H7 (cell line): ENCODE measurements at regions not wholly inside any gene's neighbourhood (a gene's known extent, or its start where the extent isn't known, plus 50 kb on each side); places are given as distances from the start of the nearest gene placed in this dataset.

Experiments used
- DNase-seq: peaks from one replicate; pipeline ENCODE4 v3.0.0; 2012
- H3K27me3 ChIP-seq: 2 replicates; pipeline ENCODE4 v1.6.0; 2011; ENCODE audit warnings: mild to moderate bottlenecking, low read length; ENCODE audit not compliant: control insufficient read depth, insufficient read depth
- H3K36me3 ChIP-seq: replicated peaks from 2 replicates; pipeline ENCODE4 v1.5.1; 2011; ENCODE audit warnings: low read length; ENCODE audit not compliant: control insufficient read depth, insufficient read depth
- H3K4me3 ChIP-seq: 2 replicates; pipeline ENCODE4 v1.5.1; 2011; ENCODE audit warnings: low read depth, mild to moderate bottlenecking, control low read depth, low read length, moderate library complexity; ENCODE audit not compliant: insufficient read depth

- Histone ChIP-seq H3K36me3 (no peaks in the 10 kb centered on the region), H3K4me3 (no peak overlapping the region), H3K27me3 (peaks cover 2% of the 10 kb centered on the region)
- no peak for DNase-seq
Observed at GRCh38 chr2:15804246-15804619, 136.1 kb upstream of the MYCN start.

- Histone ChIP-seq H3K36me3 (no peaks in the 10 kb centered on the region), H3K4me3 (no peak overlapping the region), H3K27me3 (peaks cover 3% of the 10 kb centered on the region)
- DNase-seq, result no peak
Observed at GRCh38 chr2:15804691-15805090, 135.7 kb upstream of the MYCN start.

GRCh38 chr2:15805206-15805605 lies 135.1 kb upstream of the MYCN start:
- H3K36me3 ChIP-seq, result no peaks in the 10 kb centered on the region
- no peak for DNase-seq
- peaks cover 4% of the 10 kb centered on the region for H3K27me3 ChIP-seq
- no peak overlapping the region for H3K4me3 ChIP-seq

- DNase-seq, result no peak
- Histone ChIP-seq H3K36me3 (no peaks in the 10 kb centered on the region), H3K4me3 (no peak overlapping the region), H3K27me3 (peaks cover 4% of the 10 kb centered on the region)
Observed at GRCh38 chr2:15805772-15806171, 134.6 kb upstream of the MYCN start.

DNA sequence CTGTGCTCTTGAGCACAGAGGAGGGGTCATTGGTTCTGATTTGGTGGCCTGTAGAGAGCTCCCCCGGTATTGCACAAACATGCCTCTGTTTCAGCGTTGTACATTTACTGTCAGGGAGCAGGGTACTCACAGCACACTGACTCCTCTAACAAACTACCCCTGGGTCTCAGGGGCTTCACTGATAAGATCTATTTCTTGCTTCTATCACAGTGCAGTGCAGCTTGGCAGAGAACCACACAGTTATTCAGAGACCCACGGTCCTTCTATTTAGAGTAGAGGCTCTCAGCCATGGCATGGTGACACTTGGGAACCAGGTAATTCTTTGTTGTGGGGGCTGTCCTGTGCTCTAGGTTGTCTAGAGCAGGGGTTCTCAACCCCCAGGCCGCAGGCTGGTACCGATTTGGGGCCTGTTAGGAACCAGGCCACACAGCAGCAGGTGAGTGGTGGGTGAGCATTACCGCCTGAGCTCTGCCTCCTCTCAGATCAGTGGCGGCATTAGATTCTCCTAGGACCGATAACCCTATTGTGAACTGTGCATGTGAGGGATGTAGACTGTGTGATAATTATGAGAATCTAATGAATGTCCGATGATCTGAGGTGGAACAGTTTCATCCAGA lies 133.4 kb upstream of the MYCN start:
- H3K27me3 ChIP-seq, result peaks cover 4% of the 10 kb centered on the region

DNA sequence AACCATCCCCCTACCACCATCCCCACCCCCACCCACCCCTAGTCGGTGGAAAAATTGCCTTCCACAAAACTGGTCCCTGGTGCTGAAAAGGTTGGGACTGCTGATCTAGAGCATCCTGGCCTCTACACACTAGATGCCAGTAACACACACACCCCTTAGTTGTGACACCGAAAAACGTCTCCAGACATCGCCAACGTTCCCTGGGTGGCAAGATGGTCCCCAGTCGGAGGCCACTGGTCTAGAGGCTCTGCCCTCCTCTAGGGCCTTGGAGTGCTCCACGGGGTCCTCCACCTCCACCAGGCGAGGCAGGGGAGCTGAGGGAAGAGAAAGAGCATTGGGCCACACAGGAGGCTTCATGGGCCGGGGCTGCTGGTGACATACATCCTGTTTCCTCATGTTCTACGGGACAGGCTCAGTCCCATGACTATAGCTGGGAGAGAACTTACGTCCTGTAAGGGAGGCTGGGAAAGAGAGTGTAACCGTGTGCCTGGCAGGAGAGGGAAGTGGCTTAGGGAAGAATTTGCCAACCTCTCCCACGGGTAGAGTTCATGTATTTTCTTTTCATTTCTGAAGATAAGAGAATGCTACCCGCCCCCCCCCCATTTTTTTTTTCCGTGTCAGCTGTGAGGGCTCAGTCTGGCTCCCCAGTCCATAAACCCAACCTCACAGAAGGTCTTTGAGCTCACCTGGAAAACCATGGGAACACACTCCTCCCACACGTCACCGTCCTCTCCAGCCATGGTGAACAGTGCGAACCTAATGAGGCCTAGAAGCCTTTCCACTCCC lies 132.7 kb upstream of the MYCN start:
- H3K36me3 ChIP-seq, result no peaks in the 10 kb centered on the region
- no peak for DNase-seq

More for the DNA sequence above, 133.4 kb upstream of the MYCN start:
- H3K36me3 ChIP-seq, result no peaks in the 10 kb centered on the region
- H3K4me3 ChIP-seq, result no peak overlapping the region
- DNase-seq, result no peak

GRCh38 chr2:15808204-15808910 lies 132.0 kb upstream of the MYCN start:
- DNase-seq, result peak; percentile 82
- no peak overlapping the region for H3K4me3 ChIP-seq
- H3K36me3 ChIP-seq, result no peaks in the 10 kb centered on the region
- peaks cover 4% of the 10 kb centered on the region for H3K27me3 ChIP-seq

More for the DNA sequence above, 132.7 kb upstream of the MYCN start:
- Histone ChIP-seq H3K4me3 (no peak overlapping the region), H3K27me3 (peaks cover 4% of the 10 kb centered on the region)

- Histone ChIP-seq H3K36me3 (no peaks in the 10 kb centered on the region), H3K4me3 (no peak overlapping the region), H3K27me3 (peaks cover 4% of the 10 kb centered on the region)
- DNase-seq, result peak; percentile 78
Observed at GRCh38 chr2:15808944-15809343, 131.4 kb upstream of the MYCN start.

DNA sequence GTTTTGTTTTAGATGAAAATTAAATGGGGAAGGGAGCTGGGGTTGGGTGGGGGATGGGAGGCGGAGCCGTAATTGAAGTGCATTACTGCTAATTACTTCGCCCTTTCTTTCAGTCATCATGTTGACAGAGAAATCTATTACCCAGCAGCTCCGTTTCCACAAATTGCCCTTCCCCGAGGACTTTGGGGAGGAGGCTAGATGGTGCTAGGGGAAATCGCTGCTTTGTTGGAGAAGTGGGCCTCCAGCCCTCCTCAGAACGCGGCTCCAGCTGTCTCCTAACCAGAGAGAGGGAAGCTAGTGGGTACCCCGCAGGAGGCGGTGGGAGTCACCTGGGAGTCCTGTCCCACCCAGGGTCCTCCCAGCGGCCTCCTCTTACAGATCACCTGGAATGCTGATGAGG lies 130.9 kb upstream of the MYCN start:
- Histone ChIP-seq H3K4me3 (no peak overlapping the region), H3K27me3 (peaks cover 4% of the 10 kb centered on the region), H3K36me3 (no peaks in the 10 kb centered on the region)
- DNase-seq, result no peak

DNA sequence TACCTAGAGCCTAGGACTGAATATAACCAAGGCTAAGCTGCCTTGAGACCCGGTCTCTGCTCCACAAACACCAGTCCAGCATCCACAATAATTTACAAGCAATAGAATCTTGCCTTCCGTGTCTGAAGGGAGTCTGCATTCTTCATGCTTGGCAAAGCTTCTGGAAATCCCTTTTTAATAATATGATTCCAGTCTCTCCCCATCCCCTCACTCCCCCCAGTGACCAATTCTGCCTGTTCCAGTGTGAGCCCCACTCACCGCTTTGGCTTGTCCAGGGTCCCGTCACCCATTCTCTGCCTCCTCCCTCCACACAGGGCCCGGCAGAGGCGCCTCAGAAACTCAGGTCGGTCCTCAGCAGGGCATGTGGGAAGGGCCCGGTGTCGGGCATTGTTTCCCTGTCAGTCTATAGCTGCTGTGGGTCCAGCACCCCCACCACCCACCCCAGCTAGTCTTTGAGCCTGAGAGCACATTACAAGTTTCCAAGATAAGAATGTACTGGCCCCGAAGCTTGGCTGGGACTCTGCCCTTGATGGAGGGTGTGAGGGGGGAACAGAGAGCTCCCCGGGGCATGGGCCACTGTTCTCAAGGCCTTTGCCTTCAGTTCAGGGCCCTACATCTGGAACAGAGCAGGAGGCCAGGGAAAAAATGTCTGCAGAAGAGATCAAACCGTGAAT lies 129.7 kb upstream of the MYCN start:
- Histone ChIP-seq H3K4me3 (no peak overlapping the region), H3K27me3 (peaks cover 4% of the 10 kb centered on the region), H3K36me3 (no peaks in the 10 kb centered on the region)
- no peak for DNase-seq

GRCh38 chr2:15811367-15811766 lies 129.0 kb upstream of the MYCN start:
- Histone ChIP-seq H3K4me3 (no peak overlapping the region), H3K36me3 (no peaks in the 10 kb centered on the region), H3K27me3 (peaks cover 4% of the 10 kb centered on the region)
- DNase-seq, result peak; percentile 72

GRCh38 chr2:15812187-15812780 lies 128.1 kb upstream of the MYCN start:
- Histone ChIP-seq H3K36me3 (no peaks in the 10 kb centered on the region), H3K27me3 (peaks cover 4% of the 10 kb centered on the region), H3K4me3 (no peak overlapping the region)
- DNase-seq, result no peak

- no peaks in the 10 kb centered on the region for H3K36me3 ChIP-seq
- H3K4me3 ChIP-seq, result no peak overlapping the region
- peaks cover 2% of the 10 kb centered on the region; the same call in 1 of the 2 replicates for H3K27me3 ChIP-seq
- no peak for DNase-seq
Observed at GRCh38 chr2:15813481-15814266, 126.7 kb upstream of the MYCN start.

DNA sequence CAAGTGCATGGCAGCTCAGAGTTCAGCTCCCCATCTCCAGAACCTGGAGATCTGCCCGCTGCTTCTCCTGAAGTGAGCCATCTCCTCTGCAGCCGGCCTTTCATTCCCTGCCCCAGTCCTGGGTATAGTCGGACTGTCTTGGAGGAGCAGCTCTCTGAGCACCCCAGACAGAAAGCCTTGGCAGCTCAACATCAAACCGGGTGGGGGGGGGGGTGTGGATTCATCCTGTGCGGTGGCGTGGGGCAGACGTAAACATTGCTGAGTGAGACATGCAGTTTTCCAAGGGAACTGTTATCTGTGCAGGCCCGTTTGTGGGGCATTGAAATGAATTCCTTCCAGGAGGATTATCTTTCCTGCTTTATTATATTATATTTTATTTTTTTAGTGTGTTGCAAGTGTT lies 125.9 kb upstream of the MYCN start:
- DNase-seq, result no peak
- H3K27me3 ChIP-seq, result peaks cover 2% of the 10 kb centered on the region; the same call in 1 of the 2 replicates
- H3K36me3 ChIP-seq, result no peaks in the 10 kb centered on the region
- no peak overlapping the region for H3K4me3 ChIP-seq
